ENCODE measurements at regions not wholly inside any gene's neighbourhood (a gene's known extent, or its start where the extent isn't known, plus 50 kb on each side); places are given as distances from the start of the nearest gene placed in this dataset.

GRCh38 chr18:66951750-66952149, 347.9 kb upstream of the CDH19 start (continued):
- TF ChIP-seq SP1 (IDR thresholded peaks at IDR 0.05) (no peak), ATF3 (IDR thresholded peaks at IDR 0.05) (no peak), EGR1 (IDR thresholded peaks at IDR 0.05; ENCODE audit: low read depth in 2 of 2) (no peak)

- Histone ChIP-seq H3K4me1 (ENCODE audit: control insufficient read depth in 4 of 4, insufficient read depth in 4 of 4, low read length in 3 of 4) (no peaks in the 10 kb centered on the region), H3K36me3 (ENCODE audit: control insufficient read depth in 4 of 4, insufficient read depth in 3 of 4, low read depth in 1 of 4, low read length in 3 of 4) (no peaks in the 10 kb centered on the region), H3K9me3 (ENCODE audit: control insufficient read depth in 4 of 4, low read length in 3 of 4) (no peaks in the 10 kb centered on the region), H3K9ac (ENCODE audit: low read depth in 1 of 2, low read length in 2 of 2) (no peak overlapping the region), H3K4me3 (ENCODE audit: low read depth in 1 of 3, low read length in 3 of 3) (no peak overlapping the region), H3K27me3 (ENCODE audit: control insufficient read depth in 4 of 4, insufficient read depth in 4 of 4, low read length in 3 of 4) (no peaks in the 10 kb centered on the region), H3K27ac (ENCODE audit: low read depth in 1 of 2, low read length in 2 of 2) (no peak overlapping the region)
- TF ChIP-seq REST (IDR thresholded peaks at IDR 0.05) (no peak), JUND (IDR thresholded peaks at IDR 0.05) (no peak), FOXA1 (IDR thresholded peaks at IDR 0.05) (no peak), SP1 (IDR thresholded peaks at IDR 0.05) (no peak), RAD21 (IDR thresholded peaks at IDR 0.05) (no peak), TAF1 (conservative IDR thresholded peaks at IDR 0.05) (no peak), CTCF (IDR thresholded peaks at IDR 0.05; ENCODE audit: low read depth, low read length, missing input control) (no peak), EGR1 (IDR thresholded peaks at IDR 0.05; ENCODE audit: low read depth in 2 of 2) (no peak), YY1 (IDR thresholded peaks at IDR 0.05) (no peak), MAX (IDR thresholded peaks at IDR 0.05) (no peak), HNF4A (conservative IDR thresholded peaks at IDR 0.05) (no peak), HNF4G (IDR thresholded peaks at IDR 0.05) (no peak), RXRA (IDR thresholded peaks at IDR 0.05) (no peak), FOXA2 (IDR thresholded peaks at IDR 0.05) (no peak)
- WGBS, result 89% methylated on average over 14 of the region's 14 CpGs
- DNase-seq (ENCODE audit: low spot score), result no peak
These were observed 345.5 kb upstream of the CDH19 start for GRCh38 chr18:66949419-66949818.

GRCh38 chr18:66937546-66937945, 333.7 kb upstream of the CDH19 start:
- no peaks in the 10 kb centered on the region for H3K4me1 ChIP-seq (ENCODE audit: control insufficient read depth in 4 of 4, insufficient read depth in 4 of 4, low read length in 3 of 4)
- H3K9ac ChIP-seq (ENCODE audit: low read depth in 1 of 2, low read length in 2 of 2), result no peak overlapping the region
- H3K27me3 ChIP-seq (ENCODE audit: control insufficient read depth in 4 of 4, insufficient read depth in 4 of 4, low read length in 3 of 4), result no peaks in the 10 kb centered on the region
- no peaks in the 10 kb centered on the region for H3K36me3 ChIP-seq (ENCODE audit: control insufficient read depth in 4 of 4, insufficient read depth in 3 of 4, low read depth in 1 of 4, low read length in 3 of 4)
- no peak for DNase-seq (ENCODE audit: low spot score)
- H3K9me3 ChIP-seq (ENCODE audit: control insufficient read depth in 4 of 4, low read length in 3 of 4), result peaks cover 0 to 4% (median 0%) of the 10 kb centered on the region in 4 donors
- 84% methylated on average over 2 of the region's 2 CpGs for WGBS
- no peak for TF ChIP-seq TAF1 (conservative IDR thresholded peaks at IDR 0.05)
- no peak for TF ChIP-seq GABPA (IDR thresholded peaks at IDR 0.05 in 1 of 2, conservative IDR thresholded peaks at IDR 0.05 in 1 of 2)
- TF ChIP-seq NR2F2 (IDR thresholded peaks at IDR 0.05), result no peak
- no peak overlapping the region for H3K27ac ChIP-seq (ENCODE audit: low read depth in 1 of 2, low read length in 2 of 2)
- H3K4me3 ChIP-seq (ENCODE audit: low read depth in 1 of 3, low read length in 3 of 3), result no peak overlapping the region

Measured in liver (tissue), 8 donors.